GM12892 (cell line): ENCODE measurements at regions not wholly inside any gene's neighbourhood (a gene's known extent, or its start where the extent isn't known, plus 50 kb on each side); places are given as distances from the start of the nearest gene placed in this dataset.

Experiments used
- POLR2A ChIP-seq: IDR thresholded peaks from 2 replicates; pipeline ENCODE4 v1.6.1; 2011; ENCODE audit warnings: low read depth, low read length, control low read depth
- TAF1 ChIP-seq: IDR thresholded peaks from 2 replicates; pipeline ENCODE4 v1.6.1; 2011; ENCODE audit warnings: low read depth, mild to moderate bottlenecking, control low read depth, low read length, borderline replicate concordance

GRCh38 chr4:125045311-125045710 lies 269.4 kb upstream of the FAT4 start:
- TF ChIP-seq POLR2A, result no peak
- no peak for TF ChIP-seq TAF1
